IMR-90 (cell line): ENCODE measurements at regions not wholly inside any gene's neighbourhood (a gene's known extent, or its start where the extent isn't known, plus 50 kb on each side); places are given as distances from the start of the nearest gene placed in this dataset.

ENCODE experiments used
- BHLHE40 ChIP-seq: fragments of 150-350 bp; IDR thresholded peaks from 2 replicates; pipeline ENCODE4 v1.6.1; 2016; ENCODE audit warnings: mild to moderate bottlenecking, low read depth, low read length
- CEBPB ChIP-seq: IDR thresholded peaks from 2 replicates; pipeline ENCODE4 v1.6.1; 2012; ENCODE audit warnings: low read depth, low read length, improper control_type of control experiment
- CTCF ChIP-seq: conservative IDR thresholded peaks from 2 replicates; pipeline ENCODE4 v1.5.1; 2012; ENCODE audit warnings: mild to moderate bottlenecking, low read depth, low read length, improper control_type of control experiment
- MAFK ChIP-seq: IDR thresholded peaks from 2 replicates; pipeline ENCODE4 v1.6.1; 2012; ENCODE audit warnings: low read depth, low read length, improper control_type of control experiment
- MAZ ChIP-seq: IDR thresholded peaks from 2 replicates; pipeline ENCODE4 v1.6.1; 2012; ENCODE audit warnings: low read depth, mild to moderate bottlenecking, low read length, improper control_type of control experiment, moderate library complexity, borderline replicate concordance
- POLR2A ChIP-seq: IDR thresholded peaks from 2 replicates; pipeline ENCODE4 v1.6.1; 2012; ENCODE audit warnings: mild to moderate bottlenecking, low read depth, low read length
- RAD21 ChIP-seq: IDR thresholded peaks from 2 replicates; pipeline ENCODE4 v1.6.1; 2012; ENCODE audit warnings: low read length, improper control_type of control experiment
- RCOR1 ChIP-seq: IDR thresholded peaks from 2 replicates; pipeline ENCODE4 v1.6.1; 2012; ENCODE audit warnings: mild to moderate bottlenecking, low read length, improper control_type of control experiment; ENCODE audit not compliant: insufficient replicate concordance
- RFX5 ChIP-seq: IDR thresholded peaks from 2 replicates; pipeline ENCODE4 v1.8.0; 2012; ENCODE audit warnings: low read depth, mild to moderate bottlenecking, low read length, moderate library complexity
- USF2 ChIP-seq: fragments of 150-350 bp; IDR thresholded peaks from 2 replicates; pipeline ENCODE4 v1.6.1; 2017; ENCODE audit warnings: mild to moderate bottlenecking, antibody characterized with exemption, low read length, low read depth

GRCh38 chr5:165030971-165031370 lies 1525.6 kb downstream of the MAT2B start:
- TF ChIP-seq POLR2A (no peak), CTCF (no peak), MAFK (no peak), CEBPB (no peak), BHLHE40 (no peak), USF2 (no peak), RAD21 (no peak), RCOR1 (no peak), MAZ (no peak), RFX5 (no peak)
